ENCODE measurements at regions not wholly inside any gene's neighbourhood (a gene's known extent, or its start where the extent isn't known, plus 50 kb on each side); places are given as distances from the start of the nearest gene placed in this dataset.
"Not testable (repeated sequence)": the region's sequence is repeated elsewhere in the genome, so short reads cannot be mapped to it uniquely, and the experiment has no call there.

DNA sequence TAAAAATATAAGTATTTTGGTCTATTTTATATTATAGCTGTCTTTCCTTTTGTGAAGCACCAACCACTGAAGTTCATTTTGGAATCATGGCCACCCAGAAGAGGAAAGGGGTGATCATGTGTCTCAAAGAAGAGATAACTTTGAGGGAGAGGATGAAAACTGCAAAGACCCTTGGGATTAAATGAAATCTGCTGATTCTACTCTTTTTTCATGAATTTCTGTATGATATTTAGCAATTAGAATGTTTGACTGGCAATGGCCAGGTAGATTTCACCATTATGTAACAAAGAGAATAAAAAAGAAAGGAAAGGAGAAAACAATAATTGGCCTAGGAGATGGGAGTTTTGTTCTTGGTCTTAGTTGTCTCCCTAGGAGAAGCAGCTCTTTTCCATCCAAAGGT lies 350.8 kb downstream of the EMP1 start:
- Histone ChIP-seq H3K36me3 (ENCODE audit: insufficient read depth, low read length) (no peaks in the 10 kb centered on the region), H3K9me3 (replicated peaks; ENCODE audit: low read length) (no peaks in the 10 kb centered on the region), H3K9ac (ENCODE audit: low read depth, low read length) (no peak overlapping the region), H3K4me1 (ENCODE audit: control insufficient read depth, insufficient read depth, low read length) (no peaks in the 10 kb centered on the region), H3K27me3 (ENCODE audit: control insufficient read depth, insufficient read depth, low read length) (peaks cover 15% of the 10 kb centered on the region), H3K4me3 (ENCODE audit: low read length) (no peak overlapping the region), H3K4me2 (ENCODE audit: low read length) (no peak overlapping the region)

DNA sequence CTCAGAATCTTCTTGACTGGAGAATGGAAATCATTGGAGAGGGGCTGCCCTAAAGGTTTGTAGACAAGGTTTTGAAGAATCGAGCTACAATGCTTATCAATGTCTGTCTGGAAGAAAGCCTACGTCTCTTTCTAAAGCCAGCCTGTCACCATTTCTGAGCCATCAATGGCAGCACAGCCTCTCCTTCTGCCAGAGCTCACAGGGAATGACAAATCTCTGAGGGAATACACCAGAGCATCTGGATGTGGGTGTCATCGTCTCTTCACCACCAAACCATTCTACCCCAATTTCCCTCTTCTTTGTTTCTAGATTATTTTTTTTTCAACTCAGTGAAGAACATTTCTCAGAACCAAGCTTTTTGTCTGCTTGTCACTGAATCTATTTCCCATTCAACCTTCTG lies 349.7 kb downstream of the EMP1 start:
- Histone ChIP-seq H3K36me3 (ENCODE audit: insufficient read depth, low read length) (no peaks in the 10 kb centered on the region), H3K4me3 (ENCODE audit: low read length) (no peak overlapping the region), H3K27me3 (ENCODE audit: control insufficient read depth, insufficient read depth, low read length) (peaks cover 14% of the 10 kb centered on the region), H3K9ac (ENCODE audit: low read depth, low read length) (no peak overlapping the region), H3K4me2 (ENCODE audit: low read length) (no peak overlapping the region), H3K9me3 (replicated peaks; ENCODE audit: low read length) (no peaks in the 10 kb centered on the region), H3K4me1 (ENCODE audit: control insufficient read depth, insufficient read depth, low read length) (no peaks in the 10 kb centered on the region)

DNA sequence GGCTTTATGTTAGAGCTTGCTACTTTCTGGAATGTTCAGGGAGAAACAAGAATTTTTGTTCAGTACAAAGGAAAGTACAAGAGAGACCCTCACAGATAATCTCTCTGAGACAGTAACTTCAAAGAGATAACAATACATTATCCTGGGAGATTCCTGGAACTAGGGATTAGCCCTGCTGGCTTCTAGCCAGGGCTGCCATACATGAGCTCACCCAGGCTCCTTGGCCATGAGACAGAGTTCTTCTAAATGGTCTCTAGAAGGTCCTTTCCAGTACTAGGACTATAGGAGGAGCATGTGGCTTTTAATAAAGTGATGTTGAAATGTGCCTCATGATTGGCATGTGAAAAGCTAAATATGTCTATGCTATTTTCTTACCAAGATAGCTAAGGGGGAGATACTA lies 342.5 kb downstream of the EMP1 start:
- H3K9me3 ChIP-seq (replicated peaks; ENCODE audit: low read length): no peaks in the 10 kb centered on the region
- no peaks in the 10 kb centered on the region for H3K4me1 ChIP-seq (ENCODE audit: control insufficient read depth, insufficient read depth, low read length)
- no peaks in the 10 kb centered on the region for H3K36me3 ChIP-seq (ENCODE audit: insufficient read depth, low read length)
- no peak overlapping the region for H3K4me3 ChIP-seq (ENCODE audit: low read length)
- H3K9ac ChIP-seq (ENCODE audit: low read depth, low read length): no peak overlapping the region
- no peak overlapping the region for H3K4me2 ChIP-seq (ENCODE audit: low read length)
- peaks cover 15% of the 10 kb centered on the region for H3K27me3 ChIP-seq (ENCODE audit: control insufficient read depth, insufficient read depth, low read length)

DNA sequence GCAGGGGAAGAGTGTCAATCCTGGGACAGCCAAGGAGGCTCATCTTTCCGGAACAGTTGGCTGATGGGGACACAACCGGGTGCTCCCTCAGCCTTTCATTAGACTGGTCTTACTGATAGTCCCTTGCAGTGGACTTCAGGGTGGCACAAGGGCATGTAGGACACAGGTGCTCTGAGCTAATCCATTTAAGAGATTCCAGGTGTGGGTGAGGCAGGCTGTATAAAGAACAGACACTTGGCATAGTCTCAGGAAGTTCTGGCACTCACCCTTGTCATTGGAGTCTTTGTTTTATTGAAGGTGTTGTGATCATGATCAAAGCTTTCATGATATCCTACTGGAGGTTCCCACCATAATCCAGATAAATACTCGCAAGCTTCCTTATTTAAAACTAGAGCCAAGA lies 341.6 kb downstream of the EMP1 start:
- Histone ChIP-seq H3K36me3 (ENCODE audit: insufficient read depth, low read length) (no peaks in the 10 kb centered on the region), H3K4me2 (ENCODE audit: low read length) (no peak overlapping the region), H3K9me3 (replicated peaks; ENCODE audit: low read length) (no peaks in the 10 kb centered on the region), H3K4me3 (ENCODE audit: low read length) (no peak overlapping the region), H3K4me1 (ENCODE audit: control insufficient read depth, insufficient read depth, low read length) (no peaks in the 10 kb centered on the region), H3K9ac (ENCODE audit: low read depth, low read length) (no peak overlapping the region), H3K27me3 (ENCODE audit: control insufficient read depth, insufficient read depth, low read length) (peaks cover 18% of the 10 kb centered on the region)

GRCh38 chr12:13537623-13538022 lies 341.1 kb downstream of the EMP1 start:
- peaks cover 20% of the 10 kb centered on the region for H3K27me3 ChIP-seq (ENCODE audit: control insufficient read depth, insufficient read depth, low read length)
- H3K4me1 ChIP-seq (ENCODE audit: control insufficient read depth, insufficient read depth, low read length): no peaks in the 10 kb centered on the region
- no peak overlapping the region for H3K9ac ChIP-seq (ENCODE audit: low read depth, low read length)
- H3K4me3 ChIP-seq (ENCODE audit: low read length): no peak overlapping the region
- no peaks in the 10 kb centered on the region for H3K9me3 ChIP-seq (replicated peaks; ENCODE audit: low read length)
- H3K4me2 ChIP-seq (ENCODE audit: low read length): no peak overlapping the region
- H3K36me3 ChIP-seq (ENCODE audit: insufficient read depth, low read length): no peaks in the 10 kb centered on the region

- H3K36me3 ChIP-seq (ENCODE audit: insufficient read depth, low read length): no peaks in the 10 kb centered on the region
- no peak overlapping the region for H3K9ac ChIP-seq (ENCODE audit: low read depth, low read length)
- no peak overlapping the region for H3K4me2 ChIP-seq (ENCODE audit: low read length)
- peaks cover 20% of the 10 kb centered on the region for H3K27me3 ChIP-seq (ENCODE audit: control insufficient read depth, insufficient read depth, low read length)
- H3K4me3 ChIP-seq (ENCODE audit: low read length): no peak overlapping the region
- no peaks in the 10 kb centered on the region for H3K4me1 ChIP-seq (ENCODE audit: control insufficient read depth, insufficient read depth, low read length)
- H3K9me3 ChIP-seq (replicated peaks; ENCODE audit: low read length): no peaks in the 10 kb centered on the region
Measured at GRCh38 chr12:13536219-13536910, 339.8 kb downstream of the EMP1 start.

GRCh38 chr12:13534645-13535398 lies 338.3 kb downstream of the EMP1 start:
- Histone ChIP-seq H3K27me3 (ENCODE audit: control insufficient read depth, insufficient read depth, low read length) (peaks cover 20% of the 10 kb centered on the region), H3K36me3 (ENCODE audit: insufficient read depth, low read length) (no peaks in the 10 kb centered on the region), H3K9ac (ENCODE audit: low read depth, low read length) (no peak overlapping the region), H3K4me1 (ENCODE audit: control insufficient read depth, insufficient read depth, low read length) (no peaks in the 10 kb centered on the region), H3K4me3 (ENCODE audit: low read length) (peak overlapping the region; percentile 20), H3K9me3 (replicated peaks; ENCODE audit: low read length) (no peaks in the 10 kb centered on the region), H3K4me2 (ENCODE audit: low read length) (peak overlapping the region; percentile 71)

- Histone ChIP-seq H3K36me3 (ENCODE audit: insufficient read depth, low read length) (no peaks in the 10 kb centered on the region), H3K4me1 (ENCODE audit: control insufficient read depth, insufficient read depth, low read length) (no peaks in the 10 kb centered on the region), H3K4me3 (ENCODE audit: low read length) (no peak overlapping the region), H3K9me3 (replicated peaks; ENCODE audit: low read length) (no peaks in the 10 kb centered on the region), H3K27me3 (ENCODE audit: control insufficient read depth, insufficient read depth, low read length) (peaks cover 20% of the 10 kb centered on the region), H3K4me2 (ENCODE audit: low read length) (no peak overlapping the region), H3K9ac (ENCODE audit: low read depth, low read length) (no peak overlapping the region)
Measured at GRCh38 chr12:13534242-13534641, 337.7 kb downstream of the EMP1 start.

GRCh38 chr12:13530966-13531365 lies 334.4 kb downstream of the EMP1 start:
- Histone ChIP-seq H3K9me3 (replicated peaks; ENCODE audit: low read length) (no peaks in the 10 kb centered on the region), H3K4me1 (ENCODE audit: control insufficient read depth, insufficient read depth, low read length) (no peaks in the 10 kb centered on the region), H3K4me3 (ENCODE audit: low read length) (no peak overlapping the region), H3K4me2 (ENCODE audit: low read length) (no peak overlapping the region), H3K36me3 (ENCODE audit: insufficient read depth, low read length) (no peaks in the 10 kb centered on the region), H3K9ac (ENCODE audit: low read depth, low read length) (no peak overlapping the region), H3K27me3 (ENCODE audit: control insufficient read depth, insufficient read depth, low read length) (peaks cover 10% of the 10 kb centered on the region)

- H3K4me2 ChIP-seq (ENCODE audit: low read length); H3K4me3 ChIP-seq (ENCODE audit: low read length); H3K9me3 ChIP-seq (replicated peaks; ENCODE audit: low read length); H3K36me3 ChIP-seq (ENCODE audit: insufficient read depth, low read length); H3K9ac ChIP-seq (ENCODE audit: low read depth, low read length); H3K4me1 ChIP-seq (ENCODE audit: control insufficient read depth, insufficient read depth, low read length); H3K27me3 ChIP-seq (ENCODE audit: control insufficient read depth, insufficient read depth, low read length): not testable (repeated sequence)
Measured at GRCh38 chr12:13526185-13526921, 329.8 kb downstream of the EMP1 start.

DNA sequence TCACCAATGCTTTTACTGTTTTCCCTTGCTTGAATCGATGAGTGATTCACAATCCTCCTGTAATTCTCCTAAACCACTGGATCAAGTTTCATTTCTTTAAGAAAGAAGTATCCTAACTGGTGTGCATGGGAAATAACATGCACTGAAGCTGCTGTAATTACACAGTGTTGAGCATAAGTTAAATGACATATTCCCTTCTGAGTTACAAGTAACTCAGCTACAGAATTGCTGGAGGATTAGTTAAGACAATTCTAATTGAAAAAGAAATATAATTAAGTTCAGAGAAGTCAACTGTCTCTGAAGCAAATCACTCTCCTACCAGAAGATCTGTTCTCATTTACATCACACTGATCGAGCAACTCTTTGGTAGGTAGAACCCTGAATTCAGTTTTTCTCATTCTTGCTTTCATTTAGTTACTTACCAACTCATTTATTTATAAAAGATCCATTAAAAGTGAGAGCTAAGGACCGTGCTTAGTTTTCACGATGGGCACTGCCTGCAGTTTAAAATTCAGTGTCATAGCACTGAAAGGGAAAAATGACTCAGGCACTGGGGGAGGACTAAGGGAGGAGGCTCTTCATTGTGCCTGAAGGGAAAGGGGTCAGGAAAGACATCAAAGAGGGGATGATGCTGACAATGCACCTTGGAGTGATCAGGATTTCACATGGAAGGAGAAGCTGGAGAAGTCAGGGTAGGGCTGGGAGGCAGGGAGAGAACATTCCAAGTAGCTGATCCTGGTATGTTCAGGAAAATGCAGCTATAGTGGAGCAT lies 327.2 kb downstream of the EMP1 start:
- Histone ChIP-seq H3K4me2 (ENCODE audit: low read length) (no peak overlapping the region), H3K4me1 (ENCODE audit: control insufficient read depth, insufficient read depth, low read length) (no peaks in the 10 kb centered on the region), H3K4me3 (ENCODE audit: low read length) (no peak overlapping the region), H3K9ac (ENCODE audit: low read depth, low read length) (no peak overlapping the region), H3K9me3 (replicated peaks; ENCODE audit: low read length) (no peaks in the 10 kb centered on the region), H3K27me3 (ENCODE audit: control insufficient read depth, insufficient read depth, low read length) (no peaks in the 10 kb centered on the region), H3K36me3 (ENCODE audit: insufficient read depth, low read length) (no peaks in the 10 kb centered on the region)
